NCI-H69 (cell line): ENCODE measurements at regions not wholly inside any gene's neighbourhood (a gene's known extent, or its start where the extent isn't known, plus 50 kb on each side); places are given as distances from the start of the nearest gene placed in this dataset.
A peak's percentile ranks its signal among the peaks of the same experiment; 100 is the strongest.

Experiments used
- DNase-seq: peaks from one replicate; lab custom pipeline; 2025; lab: John Stamatoyannopoulos, UW

- no peak for DNase-seq
Measured at GRCh38 chr2:198347349-198347748, 543.0 kb downstream of the PLCL1 start.

- no peak for DNase-seq
Measured at GRCh38 chr2:198343471-198343870, 539.1 kb downstream of the PLCL1 start.

- DNase-seq: no peak
Measured at GRCh38 chr2:198340846-198341245, 536.5 kb downstream of the PLCL1 start.

- peak; percentile 49 for DNase-seq
Measured at GRCh38 chr2:198339116-198339515, 534.7 kb downstream of the PLCL1 start.

- DNase-seq: peak; percentile 95
Measured at GRCh38 chr2:198337368-198337767, 533.0 kb downstream of the PLCL1 start.

- no peak for DNase-seq
Measured at GRCh38 chr2:198328454-198328853, 524.1 kb downstream of the PLCL1 start.

GRCh38 chr2:198327526-198327925 lies 523.1 kb downstream of the PLCL1 start:
- peak; percentile 1 for DNase-seq

- DNase-seq: no peak
Measured at GRCh38 chr2:198326431-198326830, 522.0 kb downstream of the PLCL1 start.

GRCh38 chr2:198325359-198325758 lies 521.0 kb downstream of the PLCL1 start:
- DNase-seq: peak; percentile 9

GRCh38 chr2:198324071-198324470 lies 519.7 kb downstream of the PLCL1 start:
- DNase-seq: no peak

GRCh38 chr2:198322275-198322674 lies 517.9 kb downstream of the PLCL1 start:
- DNase-seq: peak; percentile 1

GRCh38 chr2:198321522-198322088 lies 517.2 kb downstream of the PLCL1 start:
- DNase-seq: no peak

GRCh38 chr2:198316852-198317396 lies 512.5 kb downstream of the PLCL1 start:
- DNase-seq: peak; percentile 74

- DNase-seq: peak; percentile 5
Measured at GRCh38 chr2:198315791-198316630, 511.6 kb downstream of the PLCL1 start.

GRCh38 chr2:198314559-198315153 lies 510.3 kb downstream of the PLCL1 start:
- peak; percentile 79 for DNase-seq

- DNase-seq: no peak
Measured at GRCh38 chr2:198312596-198313483, 508.4 kb downstream of the PLCL1 start.

- peak; percentile 53 for DNase-seq
Measured at GRCh38 chr2:198311020-198311419, 506.6 kb downstream of the PLCL1 start.

- peak; percentile 51 for DNase-seq
Measured at GRCh38 chr2:198309673-198310280, 505.4 kb downstream of the PLCL1 start.

- no peak for DNase-seq
Measured at GRCh38 chr2:198309081-198309480, 504.7 kb downstream of the PLCL1 start.

GRCh38 chr2:198308368-198308767 lies 504.0 kb downstream of the PLCL1 start:
- DNase-seq: no peak

- no peak for DNase-seq
Measured at GRCh38 chr2:198307093-198307492, 502.7 kb downstream of the PLCL1 start.
